ENCODE measurements at regions not wholly inside any gene's neighbourhood (a gene's known extent, or its start where the extent isn't known, plus 50 kb on each side); places are given as distances from the start of the nearest gene placed in this dataset.
"Not testable (repeated sequence)": the region's sequence is repeated elsewhere in the genome, so short reads cannot be mapped to it uniquely, and the experiment has no call there.

GRCh38 chr6:121760191-121760590 lies 324.7 kb downstream of the GJA1 start:
- Histone ChIP-seq H3K4me3 (no peak overlapping the region), H3K4me1 (no peaks in the 10 kb centered on the region), H3K9me3 (no peaks in the 10 kb centered on the region), H3K27me3 (ENCODE audit: low read depth) (no peaks in the 10 kb centered on the region), H3K36me3 (replicated peaks) (no peaks in the 10 kb centered on the region)
- in situ Hi-C loops (cut with MboI; ENCODE audit: low sequenced_read_pairs), result no loop called here
- DNase-seq (ENCODE audit: low spot score in 2 of 2), result no peak

DNA sequence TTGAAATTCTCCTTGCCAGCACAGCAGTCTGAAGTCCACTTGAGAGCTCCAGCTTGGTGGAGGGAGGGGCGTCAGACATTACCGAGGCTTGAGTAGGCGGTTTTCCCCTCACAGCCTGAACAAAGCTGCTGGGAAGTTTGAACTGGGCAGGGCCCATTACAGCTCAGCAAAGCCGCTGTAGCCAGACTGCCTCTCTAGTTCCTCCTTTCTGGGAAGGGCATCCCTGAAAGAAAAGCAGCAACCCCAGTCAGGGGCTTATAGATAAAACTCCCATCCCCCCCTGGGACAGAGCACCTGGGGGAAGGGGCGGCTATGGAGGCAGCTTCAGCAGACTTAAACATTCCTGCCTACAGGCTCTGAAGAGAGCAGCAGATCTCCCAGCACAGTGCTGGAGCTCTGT lies 325.3 kb downstream of the GJA1 start:
- Histone ChIP-seq H3K9me3 (no peaks in the 10 kb centered on the region), H3K36me3 (replicated peaks) (no peaks in the 10 kb centered on the region), H3K4me1 (no peaks in the 10 kb centered on the region), H3K4me3 (no peak overlapping the region), H3K27me3 (ENCODE audit: low read depth) (no peaks in the 10 kb centered on the region)
- no peak for DNase-seq (ENCODE audit: low spot score in 2 of 2)
- in situ Hi-C loops (cut with MboI; ENCODE audit: low sequenced_read_pairs), result no loop called here

- H3K36me3 ChIP-seq (replicated peaks), result no peaks in the 10 kb centered on the region
- no peaks in the 10 kb centered on the region for H3K9me3 ChIP-seq
- in situ Hi-C loops (cut with MboI; ENCODE audit: low sequenced_read_pairs), result no loop called here
- H3K4me1 ChIP-seq, result no peaks in the 10 kb centered on the region
- no peaks in the 10 kb centered on the region for H3K27me3 ChIP-seq (ENCODE audit: low read depth)
- no peak for DNase-seq (ENCODE audit: low spot score in 2 of 2)
- no peak overlapping the region for H3K4me3 ChIP-seq
Measured at GRCh38 chr6:121764493-121764892, 329.0 kb downstream of the GJA1 start.

GRCh38 chr6:121765060-121765459 lies 329.6 kb downstream of the GJA1 start:
- no peaks in the 10 kb centered on the region for H3K27me3 ChIP-seq (ENCODE audit: low read depth)
- in situ Hi-C loops (cut with MboI; ENCODE audit: low sequenced_read_pairs), result no loop called here
- no peak for DNase-seq (ENCODE audit: low spot score in 2 of 2)
- no peak overlapping the region for H3K4me3 ChIP-seq
- H3K4me1 ChIP-seq, result no peaks in the 10 kb centered on the region
- H3K36me3 ChIP-seq (replicated peaks), result no peaks in the 10 kb centered on the region
- H3K9me3 ChIP-seq, result no peaks in the 10 kb centered on the region

GRCh38 chr6:121767211-121767610 lies 331.8 kb downstream of the GJA1 start:
- H3K9me3 ChIP-seq, result no peaks in the 10 kb centered on the region
- no peaks in the 10 kb centered on the region for H3K27me3 ChIP-seq (ENCODE audit: low read depth)
- in situ Hi-C loops (cut with MboI; ENCODE audit: low sequenced_read_pairs), result no loop called here
- no peak for DNase-seq (ENCODE audit: low spot score in 2 of 2)
- no peaks in the 10 kb centered on the region for H3K4me1 ChIP-seq
- no peaks in the 10 kb centered on the region for H3K36me3 ChIP-seq (replicated peaks)
- no peak overlapping the region for H3K4me3 ChIP-seq

- in situ Hi-C loops (cut with MboI; ENCODE audit: low sequenced_read_pairs), result no loop called here
- DNase-seq (ENCODE audit: low spot score in 2 of 2), result no peak
Measured at GRCh38 chr6:121770943-121771342, 335.5 kb downstream of the GJA1 start.

DNA sequence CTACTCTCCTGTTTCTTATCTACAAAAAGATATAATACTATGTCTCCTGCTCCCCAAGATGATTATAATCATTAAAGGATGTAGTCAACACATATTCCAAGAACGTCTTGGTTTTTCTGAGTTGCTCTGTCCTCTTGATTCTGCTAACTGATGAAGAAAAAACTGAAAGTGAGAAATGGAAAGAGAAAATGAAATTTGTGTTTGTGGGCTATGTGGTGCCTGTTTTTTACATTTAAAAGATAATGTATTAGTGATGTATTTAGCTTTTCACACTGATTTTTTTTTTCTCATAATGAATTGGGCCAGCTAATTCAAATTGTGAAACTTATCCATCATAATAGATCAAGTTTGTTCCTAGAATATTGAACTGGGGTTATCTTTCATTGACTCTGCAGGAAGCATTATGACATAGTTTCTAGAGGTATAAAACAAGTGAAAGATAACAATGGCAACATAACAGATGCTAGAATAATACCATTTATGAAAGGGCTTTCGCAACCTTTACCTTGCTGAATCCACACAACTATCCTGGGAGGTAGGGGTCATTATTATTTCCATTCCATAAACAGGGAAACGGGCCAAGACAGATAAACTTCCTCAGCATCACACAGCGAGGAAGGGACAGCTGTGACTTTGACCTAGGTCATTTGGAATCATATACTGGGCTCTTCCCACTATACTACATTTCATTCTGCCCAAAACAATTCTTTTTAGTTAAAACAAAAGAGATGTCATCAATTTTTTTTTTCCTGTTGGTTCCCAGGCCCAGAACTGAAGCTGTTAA lies 336.7 kb downstream of the GJA1 start:
- Histone ChIP-seq H3K4me1 (no peaks in the 10 kb centered on the region), H3K36me3 (replicated peaks) (no peaks in the 10 kb centered on the region), H3K27me3 (ENCODE audit: low read depth) (no peaks in the 10 kb centered on the region), H3K4me3 (no peak overlapping the region), H3K9me3 (no peaks in the 10 kb centered on the region)
- DNase-seq (ENCODE audit: low spot score in 2 of 2), result no peak
- in situ Hi-C loops (cut with MboI; ENCODE audit: low sequenced_read_pairs), result no loop called here

More at GRCh38 chr6:121770943-121771342, 335.5 kb downstream of the GJA1 start:
- Histone ChIP-seq H3K27me3 (ENCODE audit: low read depth) (no peaks in the 10 kb centered on the region), H3K36me3 (replicated peaks) (no peaks in the 10 kb centered on the region), H3K9me3 (no peaks in the 10 kb centered on the region), H3K4me3 (no peak overlapping the region), H3K4me1 (no peaks in the 10 kb centered on the region)

DNA sequence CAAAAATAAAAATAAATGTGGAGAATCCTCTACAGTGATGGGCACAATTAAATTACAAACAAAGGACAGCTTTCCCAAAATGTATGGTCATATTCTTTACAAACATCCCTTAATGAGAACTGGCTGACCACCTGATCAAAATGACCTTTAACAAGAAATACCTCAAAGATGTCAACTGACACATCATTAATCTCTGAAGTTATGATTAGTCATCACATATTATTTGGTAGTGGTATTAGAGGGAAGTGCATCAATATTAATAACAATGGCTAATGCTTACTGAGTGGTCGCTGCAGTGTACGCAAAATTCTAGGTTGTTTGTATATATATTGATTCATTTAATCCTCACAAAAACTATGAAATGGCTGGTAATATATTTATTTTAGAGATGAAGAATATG lies 340.6 kb downstream of the GJA1 start:
- in situ Hi-C loops (cut with MboI; ENCODE audit: low sequenced_read_pairs), result no loop called here
- DNase-seq (ENCODE audit: low spot score in 2 of 2), result no peak
- no peak overlapping the region for H3K4me3 ChIP-seq
- no peaks in the 10 kb centered on the region for H3K9me3 ChIP-seq
- H3K27me3 ChIP-seq (ENCODE audit: low read depth), result no peaks in the 10 kb centered on the region
- 0 out of 2 replicates have a peak, but pooled peaks cover 3% of the 10 kb centered on the region for H3K4me1 ChIP-seq
- no peaks in the 10 kb centered on the region for H3K36me3 ChIP-seq (replicated peaks)

DNA sequence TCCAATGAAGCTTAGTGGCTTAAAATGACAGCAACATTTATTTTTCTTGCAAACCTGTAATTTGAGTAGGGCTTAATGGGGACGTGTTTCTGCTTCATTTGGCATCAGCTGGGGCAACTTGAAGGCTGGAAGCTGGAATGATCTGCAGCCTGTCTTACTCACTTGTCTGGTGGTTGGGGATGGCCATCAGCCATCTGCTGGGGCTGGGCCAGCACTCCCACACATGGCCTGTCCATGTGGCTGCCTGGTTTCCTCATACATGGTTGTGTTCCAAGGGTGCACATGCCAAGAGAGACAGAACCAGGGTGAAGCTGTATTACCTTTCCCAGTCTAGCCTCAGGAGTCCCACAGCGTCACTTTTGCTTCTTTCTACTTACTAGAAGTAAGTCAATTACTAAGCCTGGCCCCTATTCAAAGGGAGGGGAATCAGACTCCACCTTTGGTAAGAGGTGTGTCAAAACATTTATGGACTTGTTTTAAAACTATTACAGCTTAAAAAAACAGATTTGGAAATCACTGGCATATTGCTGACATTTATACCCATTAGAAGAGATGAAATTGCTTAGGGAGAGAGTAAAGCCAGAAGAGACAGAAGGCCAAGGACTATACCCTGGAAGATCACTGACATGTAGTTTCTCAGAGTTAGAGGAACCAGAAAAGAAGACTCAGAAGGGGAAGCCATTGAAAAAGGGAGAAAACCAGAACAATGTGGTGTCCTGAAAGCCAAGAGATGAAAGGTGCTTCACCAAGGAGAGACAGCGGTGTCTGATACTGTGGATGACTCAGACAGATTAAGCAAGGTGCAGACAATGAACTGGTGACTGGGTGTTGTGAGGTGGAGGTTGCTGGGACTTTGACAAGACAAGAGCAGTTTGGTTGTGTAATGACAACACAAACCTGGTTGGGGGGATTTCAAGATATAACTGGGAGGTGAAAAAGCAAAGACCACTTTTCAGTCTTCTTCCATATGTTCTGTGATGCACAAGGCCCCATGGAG lies 345.2 kb downstream of the GJA1 start:
- Histone ChIP-seq H3K4me1 (0 out of 2 replicates have a peak, but pooled peaks cover 3% of the 10 kb centered on the region), H3K27me3 (ENCODE audit: low read depth) (no peaks in the 10 kb centered on the region), H3K4me3 (no peak overlapping the region), H3K9me3 (no peaks in the 10 kb centered on the region), H3K36me3 (replicated peaks) (no peaks in the 10 kb centered on the region)
- no peak for DNase-seq (ENCODE audit: low spot score in 2 of 2)
- in situ Hi-C loops (cut with MboI; ENCODE audit: low sequenced_read_pairs), result no loop called here

DNA sequence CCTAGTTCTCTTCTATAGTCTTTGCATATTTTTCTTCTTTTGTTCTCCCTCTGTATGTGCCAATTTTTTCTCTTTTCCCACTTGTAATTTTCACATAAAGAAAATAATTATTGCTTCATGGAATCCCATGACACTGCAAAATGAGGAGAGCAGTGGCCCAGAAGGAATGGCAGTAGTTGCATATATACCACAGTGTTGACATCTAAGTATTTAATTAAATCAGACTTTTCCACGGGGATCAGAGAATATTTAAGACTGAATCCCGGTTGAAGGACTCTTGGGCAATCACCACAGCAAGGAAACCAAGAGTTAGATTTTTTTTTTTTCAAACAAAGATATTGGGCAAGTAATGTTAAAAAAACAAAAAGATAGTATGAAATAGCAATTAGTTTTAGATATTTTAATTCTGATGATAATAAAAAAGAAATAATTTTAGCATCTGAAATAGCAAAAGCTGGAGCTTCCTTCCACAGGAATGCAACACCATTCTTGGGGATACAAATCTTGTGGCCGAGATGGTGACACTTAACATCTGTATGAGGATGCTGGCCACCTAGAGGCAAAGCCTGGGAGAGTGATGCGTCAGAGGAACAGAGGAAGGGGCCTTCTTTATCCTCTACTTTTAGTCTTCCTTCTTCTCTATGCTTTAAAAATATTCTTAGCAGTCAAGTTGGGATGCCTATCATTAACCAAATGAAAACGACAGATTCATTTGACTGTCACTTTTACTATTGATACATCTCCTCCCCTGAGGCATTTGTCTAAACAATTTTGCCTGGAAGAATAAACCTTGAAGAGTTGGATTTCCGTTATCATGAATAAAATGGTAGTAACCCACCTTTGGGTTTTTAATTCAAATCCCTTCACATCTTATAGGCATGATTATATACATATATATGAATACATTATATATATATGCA lies 356.2 kb downstream of the GJA1 start:
- in situ Hi-C loops (cut with MboI; ENCODE audit: low sequenced_read_pairs), result no loop called here
- H3K4me1 ChIP-seq, result no peaks in the 10 kb centered on the region
- no peaks in the 10 kb centered on the region for H3K9me3 ChIP-seq
- DNase-seq (ENCODE audit: low spot score in 2 of 2), result no peak
- no peaks in the 10 kb centered on the region for H3K36me3 ChIP-seq (replicated peaks)
- H3K27me3 ChIP-seq (ENCODE audit: low read depth), result no peaks in the 10 kb centered on the region
- no peak overlapping the region for H3K4me3 ChIP-seq

DNA sequence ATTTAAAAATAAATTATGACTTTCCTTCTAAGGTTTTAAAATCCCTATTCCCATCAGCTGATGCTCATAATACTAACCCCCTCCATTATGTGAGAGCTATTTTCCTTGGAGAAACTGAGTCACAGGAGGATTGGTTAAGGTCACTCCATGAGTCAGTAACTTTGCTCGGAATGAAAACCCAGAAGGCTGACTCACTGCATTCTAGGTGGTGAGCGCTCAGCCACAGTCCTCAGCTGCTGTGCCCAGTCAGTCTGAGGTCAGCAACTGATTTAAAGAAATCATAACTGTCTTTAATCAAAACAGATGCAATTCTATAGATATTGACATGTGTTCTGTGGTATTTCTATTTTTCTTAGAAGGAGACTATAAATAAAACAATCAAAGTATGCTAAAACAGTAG lies 359.2 kb downstream of the GJA1 start:
- Histone ChIP-seq H3K4me1 (no peaks in the 10 kb centered on the region), H3K27me3 (ENCODE audit: low read depth) (no peaks in the 10 kb centered on the region), H3K4me3 (no peak overlapping the region), H3K9me3 (no peaks in the 10 kb centered on the region), H3K36me3 (replicated peaks) (no peaks in the 10 kb centered on the region)
- in situ Hi-C loops (cut with MboI; ENCODE audit: low sequenced_read_pairs), result no loop called here
- DNase-seq (ENCODE audit: low spot score in 2 of 2), result no peak

DNA sequence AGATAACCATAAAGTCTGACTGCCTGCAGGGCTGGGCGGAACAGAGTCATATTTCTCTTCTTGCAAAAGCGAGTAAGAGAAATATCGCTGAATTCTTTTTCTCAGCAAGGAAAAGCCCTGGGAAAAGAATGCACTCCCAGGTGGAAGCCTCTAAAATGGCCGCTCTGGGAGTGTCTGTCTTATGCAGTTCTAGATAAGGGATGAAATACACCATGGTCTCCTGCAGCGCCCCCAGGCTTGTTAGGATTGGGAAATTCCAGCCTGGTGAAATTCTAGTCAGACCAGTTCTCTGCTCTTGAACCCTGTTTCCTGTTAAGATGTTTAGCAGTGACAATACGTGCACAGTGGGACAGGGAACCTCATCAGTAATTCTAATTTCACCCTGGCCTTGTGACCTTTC lies 362.2 kb downstream of the GJA1 start:
- DNase-seq (ENCODE audit: low spot score in 2 of 2); H3K36me3 ChIP-seq (replicated peaks); in situ Hi-C loops (cut with MboI; ENCODE audit: low sequenced_read_pairs); H3K27me3 ChIP-seq (ENCODE audit: low read depth); H3K9me3 ChIP-seq; H3K4me3 ChIP-seq; H3K4me1 ChIP-seq: not testable (repeated sequence)

DNA sequence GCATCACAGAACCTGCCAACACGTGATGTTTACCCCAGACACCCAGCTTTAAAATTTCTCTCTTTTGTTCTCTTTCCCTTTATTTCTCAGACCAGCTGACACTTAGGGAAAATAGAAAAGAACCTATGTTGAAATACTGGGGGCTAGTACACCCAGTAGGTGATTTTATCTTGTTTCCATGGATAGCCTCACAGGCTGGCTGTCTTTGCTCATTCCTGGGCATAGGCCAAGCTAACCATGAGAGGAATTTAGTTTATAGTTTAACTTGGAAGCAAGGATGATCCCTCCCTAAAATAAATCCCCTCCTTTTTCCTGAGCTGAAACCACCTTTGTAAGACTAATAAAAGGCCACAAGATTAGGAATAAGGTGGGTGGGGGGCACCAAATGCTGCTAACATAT lies 362.7 kb downstream of the GJA1 start:
- H3K4me1 ChIP-seq; H3K9me3 ChIP-seq; DNase-seq (ENCODE audit: low spot score in 2 of 2); H3K4me3 ChIP-seq; H3K27me3 ChIP-seq (ENCODE audit: low read depth); H3K36me3 ChIP-seq (replicated peaks); in situ Hi-C loops (cut with MboI; ENCODE audit: low sequenced_read_pairs): not testable (repeated sequence)

All from HAP-1 (cell line).